K562 (cell line): ENCODE measurements at regions not wholly inside any gene's neighbourhood (a gene's known extent, or its start where the extent isn't known, plus 50 kb on each side); places are given as distances from the start of the nearest gene placed in this dataset.

Experiments used
- KLF10 ChIP-seq: fragments of 250-450 bp; sonication (Bioruptor Pico); IDR thresholded peaks from 2 replicates; pipeline ENCODE4 v1.6.1; 2021; ENCODE audit warnings: matching md5 sums
- ZFP36 ChIP-seq: fragments of 150-350 bp; IDR thresholded peaks from 2 replicates; pipeline ENCODE4 v1.6.1; 2018; ENCODE audit warnings: low read length, low read depth; ENCODE audit not compliant: partially characterized antibody
- TF ChIP-seq, protein P1 (sequence below): fragments of 450-650 bp; formaldehyde crosslinking; IDR thresholded peaks from 2 replicates; pipeline ENCODE4 v1.4.0; 2020; ENCODE audit warnings: mild to moderate bottlenecking, moderate library complexity
- TF ChIP-seq, protein P2 (sequence below), 2 experiments: fragments of 450-650 bp; IDR thresholded peaks; 2 replicates each; pipeline ENCODE4 v1.6.1; 2016; ENCODE audit warnings: mild to moderate bottlenecking in 2 of 2, borderline replicate concordance in 1 of 2, low read depth in 1 of 2, moderate library complexity in 1 of 2
- TF ChIP-seq, protein P3 (sequence below): fragments of 250-450 bp; sonication (Bioruptor Pico); IDR thresholded peaks from 2 replicates; pipeline ENCODE4 v1.8.0; 2022; ENCODE audit warnings: moderate library complexity, mild to moderate bottlenecking, inconsistent platforms

DNA sequence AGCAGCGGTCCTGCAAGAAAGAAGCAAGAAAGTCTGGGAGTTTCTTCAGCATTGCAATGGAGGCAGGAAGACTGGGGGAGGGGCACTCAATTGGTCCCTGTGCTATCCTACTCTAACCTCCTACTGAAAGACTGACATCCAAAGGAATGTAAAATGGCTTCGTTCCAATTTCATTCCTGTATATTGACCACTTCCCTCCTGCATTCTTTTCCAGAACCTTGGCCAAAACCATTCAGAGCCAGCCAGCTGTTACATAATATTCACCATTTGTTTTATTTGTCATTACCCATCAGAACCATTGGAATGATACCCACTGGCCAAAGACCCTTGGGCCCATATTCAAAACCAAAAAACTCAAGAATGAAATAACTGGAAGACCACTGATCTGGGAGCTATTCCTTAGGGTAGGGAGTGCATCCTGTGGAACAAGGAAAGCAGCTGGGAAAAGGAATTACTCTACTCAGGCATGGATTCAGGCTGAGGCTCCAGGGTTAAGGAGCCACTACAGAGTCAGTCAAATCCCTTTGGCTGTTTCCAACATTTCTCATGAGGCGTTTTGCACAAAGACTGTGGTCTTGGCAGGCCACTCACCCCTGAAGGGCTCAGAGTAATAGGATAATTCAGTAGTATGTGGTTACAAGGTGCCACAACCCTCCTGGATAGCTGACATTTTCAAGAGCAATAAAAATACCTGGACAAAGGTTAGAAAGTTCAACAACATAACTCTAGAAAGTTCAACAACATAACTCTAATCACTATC, 148.7 kb upstream of the SLC1A3 start (continued):
- TF ChIP-seq, protein P1, sequence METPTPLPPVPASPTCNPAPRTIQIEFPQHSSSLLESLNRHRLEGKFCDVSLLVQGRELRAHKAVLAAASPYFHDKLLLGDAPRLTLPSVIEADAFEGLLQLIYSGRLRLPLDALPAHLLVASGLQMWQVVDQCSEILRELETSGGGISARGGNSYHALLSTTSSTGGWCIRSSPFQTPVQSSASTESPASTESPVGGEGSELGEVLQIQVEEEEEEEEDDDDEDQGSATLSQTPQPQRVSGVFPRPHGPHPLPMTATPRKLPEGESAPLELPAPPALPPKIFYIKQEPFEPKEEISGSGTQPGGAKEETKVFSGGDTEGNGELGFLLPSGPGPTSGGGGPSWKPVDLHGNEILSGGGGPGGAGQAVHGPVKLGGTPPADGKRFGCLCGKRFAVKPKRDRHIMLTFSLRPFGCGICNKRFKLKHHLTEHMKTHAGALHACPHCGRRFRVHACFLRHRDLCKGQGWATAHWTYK (CRISPR knock-in tag) = no peak
- TF ChIP-seq, protein P2, sequence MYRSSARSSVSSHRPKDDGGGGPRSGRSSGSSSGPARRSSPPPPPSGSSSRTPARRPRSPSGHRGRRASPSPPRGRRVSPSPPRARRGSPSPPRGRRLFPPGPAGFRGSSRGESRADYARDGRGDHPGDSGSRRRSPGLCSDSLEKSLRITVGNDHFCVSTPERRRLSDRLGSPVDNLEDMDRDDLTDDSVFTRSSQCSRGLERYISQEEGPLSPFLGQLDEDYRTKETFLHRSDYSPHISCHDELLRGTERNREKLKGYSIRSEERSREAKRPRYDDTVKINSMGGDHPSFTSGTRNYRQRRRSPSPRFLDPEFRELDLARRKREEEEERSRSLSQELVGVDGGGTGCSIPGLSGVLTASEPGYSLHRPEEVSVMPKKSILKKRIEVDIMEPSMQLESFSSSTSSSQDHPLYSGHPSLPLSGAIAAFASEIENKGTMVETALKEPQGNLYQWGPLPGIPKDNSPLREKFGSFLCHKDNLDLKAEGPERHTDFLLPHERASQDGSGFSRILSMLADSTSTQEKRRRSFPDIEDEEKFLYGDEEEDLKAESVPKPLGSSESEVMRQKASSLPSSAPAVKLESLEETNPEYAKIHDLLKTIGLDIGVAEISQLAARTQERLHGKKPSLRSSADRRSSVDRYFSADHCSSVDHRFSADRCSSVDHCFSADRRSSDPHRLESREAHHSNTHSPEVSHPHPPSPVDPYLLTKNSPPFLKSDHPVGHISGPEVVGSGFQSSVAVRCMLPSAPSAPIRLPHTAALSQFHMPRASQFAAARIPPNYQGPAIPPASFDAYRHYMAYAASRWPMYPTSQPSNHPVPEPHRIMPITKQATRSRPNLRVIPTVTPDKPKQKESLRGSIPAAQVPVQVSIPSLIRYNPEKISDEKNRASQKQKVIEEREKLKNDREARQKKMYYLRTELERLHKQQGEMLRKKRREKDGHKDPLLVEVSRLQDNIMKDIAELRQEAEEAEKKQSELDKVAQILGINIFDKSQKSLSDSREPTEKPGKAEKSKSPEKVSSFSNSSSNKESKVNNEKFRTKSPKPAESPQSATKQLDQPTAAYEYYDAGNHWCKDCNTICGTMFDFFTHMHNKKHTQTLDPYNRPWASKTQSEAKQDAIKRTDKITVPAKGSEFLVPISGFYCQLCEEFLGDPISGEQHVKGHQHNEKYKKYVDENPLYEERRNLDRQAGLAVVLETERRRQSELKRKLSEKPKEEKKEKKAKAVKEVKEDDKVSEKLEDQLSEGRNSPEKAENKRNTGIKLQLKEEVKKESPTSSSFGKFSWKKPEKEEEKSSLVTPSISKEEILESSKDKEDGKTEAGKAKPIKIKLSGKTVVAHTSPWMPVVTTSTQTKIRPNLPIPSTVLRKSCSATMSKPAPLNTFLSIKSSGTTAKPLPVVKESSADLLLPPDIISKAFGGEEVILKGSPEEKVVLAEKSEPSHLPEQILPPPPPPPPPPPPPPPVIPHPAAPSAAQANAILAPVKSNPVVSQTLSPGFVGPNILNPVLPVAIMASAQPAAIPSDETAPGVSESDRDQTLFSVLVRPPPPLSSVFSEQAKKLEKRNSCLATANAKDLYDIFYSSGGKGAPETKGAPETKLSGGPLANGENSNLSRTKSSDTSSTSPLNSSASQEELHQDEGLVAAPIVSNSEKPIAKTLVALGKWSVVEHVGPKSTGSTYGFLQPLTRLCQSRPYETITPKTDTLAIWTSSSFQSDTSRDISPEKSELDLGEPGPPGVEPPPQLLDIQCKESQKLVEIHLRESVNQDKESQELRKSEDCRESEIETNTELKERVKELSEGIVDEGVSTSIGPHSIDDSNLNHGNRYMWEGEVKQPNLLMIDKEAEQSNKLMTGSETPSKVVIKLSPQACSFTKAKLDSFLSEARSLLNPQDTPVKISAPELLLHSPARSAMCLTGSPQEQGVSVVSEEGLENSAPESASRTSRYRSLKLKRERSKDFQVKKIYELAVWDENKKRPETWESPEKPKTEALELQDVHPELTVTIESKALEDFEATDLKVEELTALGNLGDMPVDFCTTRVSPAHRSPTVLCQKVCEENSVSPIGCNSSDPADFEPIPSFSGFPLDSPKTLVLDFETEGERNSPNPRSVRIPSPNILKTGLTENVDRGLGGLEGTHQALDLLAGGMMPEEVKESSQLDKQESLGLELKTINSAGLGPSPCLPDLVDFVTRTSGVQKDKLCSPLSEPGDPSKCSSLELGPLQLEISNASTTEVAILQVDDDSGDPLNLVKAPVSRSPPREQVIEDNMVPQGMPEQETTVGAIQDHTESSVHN (IDR thresholded peaks at IDR 0.05; ENCODE audit: borderline replicate concordance in 1 of 2, low read depth in 1 of 2) = no peak
- TF ChIP-seq, protein P3, sequence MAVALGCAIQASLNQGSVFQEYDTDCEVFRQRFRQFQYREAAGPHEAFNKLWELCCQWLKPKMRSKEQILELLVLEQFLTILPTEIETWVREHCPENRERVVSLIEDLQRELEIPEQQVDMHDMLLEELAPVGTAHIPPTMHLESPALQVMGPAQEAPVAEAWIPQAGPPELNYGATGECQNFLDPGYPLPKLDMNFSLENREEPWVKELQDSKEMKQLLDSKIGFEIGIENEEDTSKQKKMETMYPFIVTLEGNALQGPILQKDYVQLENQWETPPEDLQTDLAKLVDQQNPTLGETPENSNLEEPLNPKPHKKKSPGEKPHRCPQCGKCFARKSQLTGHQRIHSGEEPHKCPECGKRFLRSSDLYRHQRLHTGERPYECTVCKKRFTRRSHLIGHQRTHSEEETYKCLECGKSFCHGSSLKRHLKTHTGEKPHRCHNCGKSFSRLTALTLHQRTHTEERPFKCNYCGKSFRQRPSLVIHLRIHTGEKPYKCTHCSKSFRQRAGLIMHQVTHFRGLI (CRISPR knock-in tag) = no peak
- no peak for TF ChIP-seq KLF10
- no peak for TF ChIP-seq ZFP36
- TF ChIP-seq, all 486 proteins: peak for 0
